ENCODE measurements at regions not wholly inside any gene's neighbourhood (a gene's known extent, or its start where the extent isn't known, plus 50 kb on each side); places are given as distances from the start of the nearest gene placed in this dataset.
A peak's percentile ranks its signal among the peaks of the same experiment; 100 is the strongest.
"Not testable (repeated sequence)": the region's sequence is repeated elsewhere in the genome, so short reads cannot be mapped to it uniquely, and the experiment has no call there.

- Mint-ChIP-seq H3K36me3 (ENCODE audit: insufficient read depth) (no peaks in the 10 kb centered on the region), H3K27me3 (ENCODE audit: low read depth) (no peaks in the 10 kb centered on the region), H3K9me3 (no peaks in the 10 kb centered on the region), H3K4me1 (ENCODE audit: low read depth) (peaks cover 2% of the 10 kb centered on the region), H3K4me3 (no peak overlapping the region)
- ATAC-seq, result no peak
- DNase-seq, result no peak
These were observed 91.0 kb upstream of the CBLB start for GRCh38 chr3:105959851-105960250.

DNA sequence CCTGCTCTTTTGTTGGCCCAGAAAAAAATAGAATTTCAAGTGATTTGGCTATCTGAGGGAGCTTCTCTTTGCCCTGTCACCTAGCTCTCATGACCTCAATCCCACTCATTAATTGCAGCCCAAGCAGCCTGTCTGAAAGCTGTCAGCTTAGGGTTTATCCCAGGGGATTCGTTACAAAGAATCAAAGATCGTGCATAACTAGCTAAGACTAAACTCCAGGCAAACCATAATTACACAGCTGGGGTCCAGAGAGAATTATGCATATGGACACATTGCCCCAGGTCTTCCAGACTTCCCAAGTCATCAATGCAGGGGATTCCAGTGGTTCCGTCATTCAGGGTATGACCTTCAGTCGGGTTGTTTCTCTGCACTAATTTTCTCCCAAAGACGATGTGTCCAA is 91.6 kb upstream of the CBLB start:
- Mint-ChIP-seq H3K4me3 (no peak overlapping the region), H3K27me3 (ENCODE audit: low read depth) (no peaks in the 10 kb centered on the region), H3K4me1 (ENCODE audit: low read depth) (peaks cover 2% of the 10 kb centered on the region), H3K36me3 (ENCODE audit: insufficient read depth) (no peaks in the 10 kb centered on the region), H3K9me3 (no peaks in the 10 kb centered on the region)
- ATAC-seq (no peak), DNase-seq (no peak)

DNA sequence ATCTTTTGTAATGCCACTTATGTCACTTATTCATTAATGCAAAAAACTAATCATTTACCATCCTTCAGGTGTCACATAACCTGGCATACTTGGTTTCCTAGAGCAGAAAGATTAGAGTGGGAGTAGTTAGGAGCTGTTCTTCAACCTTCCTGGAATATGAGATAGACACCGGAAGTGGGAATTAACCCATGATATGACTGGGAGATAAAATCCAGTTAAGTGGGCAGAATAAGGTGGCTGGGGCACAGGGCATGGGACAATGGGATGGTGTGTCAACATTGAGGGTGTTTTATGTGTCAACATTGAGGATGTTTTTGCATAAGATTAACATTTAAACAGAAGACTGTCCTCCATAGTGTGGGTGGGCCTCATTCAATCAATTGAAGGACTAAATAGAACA is 94.3 kb upstream of the CBLB start:
- DNase-seq, result no peak
- Mint-ChIP-seq H3K4me3 (no peak overlapping the region), H3K36me3 (ENCODE audit: insufficient read depth) (no peaks in the 10 kb centered on the region), H3K9me3 (no peaks in the 10 kb centered on the region), H3K4me1 (ENCODE audit: low read depth) (peaks cover 2% of the 10 kb centered on the region), H3K27me3 (ENCODE audit: low read depth) (no peaks in the 10 kb centered on the region)
- ATAC-seq, result no peak

GRCh38 chr3:105965384-105965783 is 96.6 kb upstream of the CBLB start:
- no peak for ATAC-seq
- Mint-ChIP-seq H3K4me3 (no peak overlapping the region), H3K27me3 (ENCODE audit: low read depth) (no peaks in the 10 kb centered on the region)

DNA sequence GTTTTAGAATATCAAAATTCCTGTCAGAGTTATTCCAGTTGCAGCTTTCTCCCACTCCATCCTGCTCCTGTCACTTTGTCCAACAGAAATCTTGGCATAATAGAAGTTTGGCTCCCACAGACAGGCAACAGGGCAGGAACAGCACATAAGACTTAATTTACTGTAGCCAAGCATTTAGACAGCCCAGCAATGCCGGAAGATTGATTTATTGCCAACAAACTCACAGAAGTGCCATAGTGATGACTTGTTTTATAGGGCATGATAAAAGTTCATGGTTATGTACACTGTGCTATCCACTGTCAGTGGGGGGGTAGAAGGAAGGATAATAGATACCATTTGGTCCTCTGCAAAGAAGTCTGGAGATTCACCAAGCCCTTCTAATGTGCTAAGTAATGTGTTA is 98.3 kb upstream of the CBLB start:
- Mint-ChIP-seq H3K4me3 (no peak overlapping the region), H3K36me3 (ENCODE audit: insufficient read depth) (no peaks in the 10 kb centered on the region), H3K27me3 (ENCODE audit: low read depth) (no peaks in the 10 kb centered on the region), H3K4me1 (ENCODE audit: low read depth) (no peaks in the 10 kb centered on the region), H3K9me3 (peaks cover 21% of the 10 kb centered on the region)
- no peak for ATAC-seq
- no peak for DNase-seq

More at GRCh38 chr3:105965384-105965783, 96.6 kb upstream of the CBLB start:
- Mint-ChIP-seq H3K9me3 (peaks cover 5% of the 10 kb centered on the region), H3K36me3 (ENCODE audit: insufficient read depth) (no peaks in the 10 kb centered on the region), H3K4me1 (ENCODE audit: low read depth) (no peaks in the 10 kb centered on the region)
- DNase-seq, result no peak

- no peaks in the 10 kb centered on the region for H3K36me3 Mint-ChIP-seq (ENCODE audit: insufficient read depth)
- no peak overlapping the region for H3K4me3 Mint-ChIP-seq
- H3K4me1 Mint-ChIP-seq (ENCODE audit: low read depth), result no peaks in the 10 kb centered on the region
- DNase-seq, result no peak
- H3K9me3 Mint-ChIP-seq, result peaks cover 25% of the 10 kb centered on the region
- ATAC-seq, result no peak
- no peaks in the 10 kb centered on the region for H3K27me3 Mint-ChIP-seq (ENCODE audit: low read depth)
These were observed 101.5 kb upstream of the CBLB start for GRCh38 chr3:105970283-105970682.

DNA sequence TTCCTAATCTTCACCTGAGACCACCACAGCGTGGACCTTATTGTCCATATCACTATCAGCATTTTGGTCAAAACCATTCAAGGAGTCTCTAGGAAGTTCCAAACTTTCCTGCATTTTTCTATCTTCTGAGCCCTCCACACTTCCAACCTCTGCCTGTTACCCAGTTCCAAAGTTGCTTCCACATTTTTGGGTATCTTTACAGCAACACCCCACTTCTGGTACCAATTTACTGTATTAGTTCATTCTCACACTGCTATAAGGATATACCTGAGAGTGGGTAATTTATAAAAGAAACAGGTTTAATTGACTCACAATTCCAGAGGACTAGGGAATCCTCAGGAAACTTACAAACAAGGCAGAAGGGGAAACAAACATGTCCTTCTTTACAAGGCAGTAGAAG is 103.3 kb upstream of the CBLB start:
- no peak for ATAC-seq
- Mint-ChIP-seq H3K4me1 (ENCODE audit: low read depth) (no peaks in the 10 kb centered on the region), H3K9me3 (peaks cover 25% of the 10 kb centered on the region), H3K36me3 (ENCODE audit: insufficient read depth) (no peaks in the 10 kb centered on the region), H3K27me3 (ENCODE audit: low read depth) (no peaks in the 10 kb centered on the region), H3K4me3 (no peak overlapping the region)
- no peak for DNase-seq

- Mint-ChIP-seq H3K27me3 (ENCODE audit: low read depth) (no peaks in the 10 kb centered on the region), H3K4me3 (no peak overlapping the region), H3K9me3 (peaks cover 25% of the 10 kb centered on the region), H3K4me1 (ENCODE audit: low read depth) (no peaks in the 10 kb centered on the region), H3K36me3 (ENCODE audit: insufficient read depth) (no peaks in the 10 kb centered on the region)
- DNase-seq (no peak), ATAC-seq (no peak)
These were observed 105.6 kb upstream of the CBLB start for GRCh38 chr3:105974381-105974780.

DNA sequence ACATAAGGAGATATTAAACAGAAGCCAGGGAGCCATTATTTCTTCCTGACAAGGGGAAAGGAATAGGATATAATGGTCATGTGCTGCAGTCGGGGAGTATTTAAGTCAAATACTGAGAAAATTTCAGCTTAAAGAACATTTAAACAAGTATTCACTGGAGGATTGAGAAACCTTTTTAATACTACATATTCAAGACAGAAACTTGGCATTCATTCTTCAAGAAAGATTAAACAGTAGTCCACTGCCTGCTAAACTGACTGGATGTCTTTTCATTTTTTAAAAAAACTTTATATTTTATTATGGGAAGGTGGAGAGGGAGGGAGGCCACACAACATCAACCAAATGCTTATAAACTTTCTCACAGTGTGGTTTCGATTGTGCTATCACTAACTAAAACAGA is 107.4 kb upstream of the CBLB start:
- Mint-ChIP-seq H3K36me3 (ENCODE audit: insufficient read depth) (no peaks in the 10 kb centered on the region), H3K4me3 (no peak overlapping the region), H3K9me3 (peaks cover 13% of the 10 kb centered on the region), H3K27me3 (ENCODE audit: low read depth) (no peaks in the 10 kb centered on the region), H3K4me1 (ENCODE audit: low read depth) (no peaks in the 10 kb centered on the region)
- no peak for DNase-seq
- no peak for ATAC-seq

DNA sequence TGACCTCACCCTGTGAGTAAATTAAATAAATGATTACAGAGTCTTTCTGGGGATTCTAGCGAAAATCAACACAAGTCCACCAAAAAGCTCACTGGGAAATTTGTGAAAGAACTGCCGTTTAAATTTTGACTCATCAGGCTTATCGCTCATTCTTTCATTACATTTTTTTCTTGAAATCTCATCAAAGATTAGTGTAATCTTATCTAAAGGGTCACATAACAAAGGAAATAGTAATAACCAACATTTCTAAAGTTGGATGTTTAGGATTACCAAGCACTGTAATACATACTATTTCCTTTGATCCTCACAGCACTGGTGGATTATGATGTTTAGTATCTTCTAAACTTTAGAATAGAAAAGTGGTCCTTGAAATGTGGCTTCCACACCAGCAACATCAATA is 111.1 kb upstream of the CBLB start:
- no peak overlapping the region for H3K4me3 Mint-ChIP-seq
- H3K9me3 Mint-ChIP-seq, result peaks cover 8% of the 10 kb centered on the region
- H3K36me3 Mint-ChIP-seq (ENCODE audit: insufficient read depth), result no peaks in the 10 kb centered on the region
- ATAC-seq (no peak), DNase-seq (no peak)
- no peaks in the 10 kb centered on the region for H3K27me3 Mint-ChIP-seq (ENCODE audit: low read depth)
- H3K4me1 Mint-ChIP-seq (ENCODE audit: low read depth), result peaks cover 5% of the 10 kb centered on the region

GRCh38 chr3:105982207-105982606 is 113.4 kb upstream of the CBLB start:
- ATAC-seq (no peak), DNase-seq (no peak)
- Mint-ChIP-seq H3K27me3 (ENCODE audit: low read depth) (no peaks in the 10 kb centered on the region), H3K9me3 (peaks cover 8% of the 10 kb centered on the region), H3K4me1 (ENCODE audit: low read depth) (peaks cover 17% of the 10 kb centered on the region), H3K4me3 (no peak overlapping the region), H3K36me3 (ENCODE audit: insufficient read depth) (no peaks in the 10 kb centered on the region)

- Mint-ChIP-seq H3K4me1 (ENCODE audit: low read depth) (peaks cover 33% of the 10 kb centered on the region), H3K36me3 (ENCODE audit: insufficient read depth) (peaks cover 1% of the 10 kb centered on the region), H3K27me3 (ENCODE audit: low read depth) (no peaks in the 10 kb centered on the region), H3K9me3 (peaks cover 23% of the 10 kb centered on the region), H3K4me3 (no peak overlapping the region)
- ATAC-seq, result no peak
- no peak for DNase-seq
These were observed 116.0 kb upstream of the CBLB start for GRCh38 chr3:105984837-105985236.

DNA sequence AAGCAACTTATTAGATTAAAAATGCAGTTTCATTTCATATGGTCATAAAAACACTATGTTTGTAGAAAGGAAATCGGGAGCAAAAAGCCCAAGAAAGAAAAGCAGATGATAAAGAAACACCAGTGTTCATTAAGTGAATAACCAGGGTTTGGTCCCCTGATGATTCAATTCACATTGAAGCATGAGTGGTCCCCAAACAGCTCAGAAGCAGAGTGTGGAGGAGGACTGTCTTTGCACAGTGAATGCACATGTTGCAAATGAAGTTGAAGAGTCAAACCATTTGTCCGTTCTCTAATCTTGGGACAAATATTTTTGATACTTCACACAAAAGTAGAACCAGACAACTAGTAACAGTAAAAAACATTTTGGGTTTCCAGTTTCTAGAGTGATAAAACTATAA is 117.5 kb upstream of the CBLB start:
- H3K4me3 Mint-ChIP-seq; ATAC-seq; DNase-seq; H3K27me3 Mint-ChIP-seq (ENCODE audit: low read depth); H3K36me3 Mint-ChIP-seq (ENCODE audit: insufficient read depth): not testable (repeated sequence)
- H3K9me3 Mint-ChIP-seq, result peaks cover 34% of the 10 kb centered on the region
- H3K4me1 Mint-ChIP-seq (ENCODE audit: low read depth), result peaks cover 33% of the 10 kb centered on the region

DNA sequence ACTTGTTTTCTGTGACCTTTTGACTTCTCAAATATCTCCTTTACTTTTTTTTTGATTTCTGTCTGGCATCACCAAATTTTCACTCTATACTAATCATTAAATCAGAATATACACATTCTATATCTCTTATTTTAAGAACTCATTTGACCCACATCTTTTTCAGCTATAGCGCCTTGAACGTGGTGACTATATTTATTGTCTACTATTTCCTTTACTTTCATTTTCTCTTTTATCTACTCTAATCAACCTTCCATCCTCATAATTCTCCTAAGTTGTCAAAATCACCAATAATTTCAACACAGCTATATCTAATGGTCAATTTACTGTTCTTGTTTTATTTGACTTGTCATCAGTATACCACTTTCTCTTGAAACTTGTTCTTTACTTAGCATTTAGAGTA is 119.0 kb upstream of the CBLB start:
- DNase-seq (no peak), ATAC-seq (no peak)
- Mint-ChIP-seq H3K36me3 (ENCODE audit: insufficient read depth) (peaks cover 3% of the 10 kb centered on the region), H3K4me3 (peak overlapping the region; percentile 62), H3K4me1 (ENCODE audit: low read depth) (peaks cover 33% of the 10 kb centered on the region), H3K9me3 (peaks cover 47% of the 10 kb centered on the region), H3K27me3 (ENCODE audit: low read depth) (no peaks in the 10 kb centered on the region)

- Mint-ChIP-seq H3K4me1 (ENCODE audit: low read depth) (peaks cover 33% of the 10 kb centered on the region), H3K36me3 (ENCODE audit: insufficient read depth) (peaks cover 3% of the 10 kb centered on the region), H3K9me3 (peaks cover 46% of the 10 kb centered on the region), H3K4me3 (peak overlapping the region; percentile 21), H3K27me3 (ENCODE audit: low read depth) (no peaks in the 10 kb centered on the region)
- no peak for DNase-seq
- ATAC-seq, result no peak
These were observed 119.9 kb upstream of the CBLB start for GRCh38 chr3:105988540-105989212.

- H3K4me1 Mint-ChIP-seq (ENCODE audit: low read depth), result no peaks in the 10 kb centered on the region
- peaks cover 30% of the 10 kb centered on the region for H3K9me3 Mint-ChIP-seq
- no peak for DNase-seq
- peaks cover 7% of the 10 kb centered on the region for H3K36me3 Mint-ChIP-seq (ENCODE audit: insufficient read depth)
- H3K4me3 Mint-ChIP-seq, result no peak overlapping the region
- H3K27me3 Mint-ChIP-seq (ENCODE audit: low read depth), result no peaks in the 10 kb centered on the region
- no peak for ATAC-seq
These were observed 128.0 kb upstream of the CBLB start for GRCh38 chr3:105996781-105997180.

Data from activated T-cell treated with anti-CD3 and anti-CD28 coated beads, Interleukin-2, amount 50 U/mL, for 4 hours (primary cell).